ENCODE measurements at regions not wholly inside any gene's neighbourhood (a gene's known extent, or its start where the extent isn't known, plus 50 kb on each side); places are given as distances from the start of the nearest gene placed in this dataset.

DNA sequence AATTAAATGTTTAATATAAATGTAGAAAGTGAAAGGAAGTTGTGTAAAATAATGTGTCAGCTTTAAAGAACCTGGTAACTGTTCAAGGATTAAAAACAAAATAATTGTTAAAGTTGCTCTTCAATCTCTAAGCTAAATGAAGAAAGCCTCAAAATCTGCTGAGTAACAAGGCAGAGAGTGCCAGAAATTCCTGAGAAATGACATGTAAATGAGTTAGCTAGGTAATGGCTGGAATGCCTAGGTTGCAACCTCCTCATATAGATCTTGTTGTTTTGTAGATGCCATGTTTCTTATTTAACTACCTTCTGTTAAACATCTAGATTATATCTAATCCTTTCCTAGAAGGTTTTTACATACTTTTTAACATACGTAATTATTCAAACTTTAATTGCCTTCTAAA is 763.6 kb upstream of the AGA start:
- TF ChIP-seq, protein P1, sequence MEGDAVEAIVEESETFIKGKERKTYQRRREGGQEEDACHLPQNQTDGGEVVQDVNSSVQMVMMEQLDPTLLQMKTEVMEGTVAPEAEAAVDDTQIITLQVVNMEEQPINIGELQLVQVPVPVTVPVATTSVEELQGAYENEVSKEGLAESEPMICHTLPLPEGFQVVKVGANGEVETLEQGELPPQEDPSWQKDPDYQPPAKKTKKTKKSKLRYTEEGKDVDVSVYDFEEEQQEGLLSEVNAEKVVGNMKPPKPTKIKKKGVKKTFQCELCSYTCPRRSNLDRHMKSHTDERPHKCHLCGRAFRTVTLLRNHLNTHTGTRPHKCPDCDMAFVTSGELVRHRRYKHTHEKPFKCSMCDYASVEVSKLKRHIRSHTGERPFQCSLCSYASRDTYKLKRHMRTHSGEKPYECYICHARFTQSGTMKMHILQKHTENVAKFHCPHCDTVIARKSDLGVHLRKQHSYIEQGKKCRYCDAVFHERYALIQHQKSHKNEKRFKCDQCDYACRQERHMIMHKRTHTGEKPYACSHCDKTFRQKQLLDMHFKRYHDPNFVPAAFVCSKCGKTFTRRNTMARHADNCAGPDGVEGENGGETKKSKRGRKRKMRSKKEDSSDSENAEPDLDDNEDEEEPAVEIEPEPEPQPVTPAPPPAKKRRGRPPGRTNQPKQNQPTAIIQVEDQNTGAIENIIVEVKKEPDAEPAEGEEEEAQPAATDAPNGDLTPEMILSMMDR (IDR thresholded peaks at IDR 0.05; ENCODE audit: low read length), result no peak
- no peak for TF ChIP-seq EZH2 (optimal IDR thresholded peaks at IDR 0.05; ENCODE audit: low read depth, low read length)

All from MM.1S (cell line).